ENCODE measurements at regions not wholly inside any gene's neighbourhood (a gene's known extent, or its start where the extent isn't known, plus 50 kb on each side); places are given as distances from the start of the nearest gene placed in this dataset.

DNA sequence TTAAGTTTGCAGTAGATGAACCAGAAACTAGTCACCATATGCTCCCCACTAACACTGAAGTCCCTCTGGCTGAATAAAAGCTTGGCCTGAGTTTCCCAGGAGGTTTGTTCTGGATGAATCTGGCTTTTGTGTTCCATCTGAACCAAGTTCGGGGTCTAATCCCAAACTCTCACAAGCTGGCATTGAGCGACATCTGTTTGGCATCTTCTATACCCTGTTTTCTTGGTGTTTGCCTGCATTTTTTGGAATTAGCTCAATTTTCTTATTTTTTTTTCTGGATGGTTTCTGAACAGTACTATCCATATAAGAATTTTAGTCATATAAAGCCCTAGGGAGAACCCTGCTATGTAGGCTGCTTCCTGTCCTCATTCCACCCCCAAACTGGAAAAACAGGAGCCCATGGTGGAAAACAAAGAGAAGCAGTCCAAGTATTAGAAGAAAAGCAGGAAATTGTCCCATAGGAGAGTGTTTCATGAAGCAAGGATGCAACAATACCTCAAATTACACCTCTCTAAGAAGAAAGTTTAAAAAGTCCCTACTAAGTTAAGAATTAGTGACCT, 737.1 kb downstream of the DHX35 start:
- TF ChIP-seq EZH2phosphoT487 (IDR thresholded peaks at IDR 0.05; ENCODE audit: borderline replicate concordance, low read length), result no peak
- TF ChIP-seq, protein P1, sequence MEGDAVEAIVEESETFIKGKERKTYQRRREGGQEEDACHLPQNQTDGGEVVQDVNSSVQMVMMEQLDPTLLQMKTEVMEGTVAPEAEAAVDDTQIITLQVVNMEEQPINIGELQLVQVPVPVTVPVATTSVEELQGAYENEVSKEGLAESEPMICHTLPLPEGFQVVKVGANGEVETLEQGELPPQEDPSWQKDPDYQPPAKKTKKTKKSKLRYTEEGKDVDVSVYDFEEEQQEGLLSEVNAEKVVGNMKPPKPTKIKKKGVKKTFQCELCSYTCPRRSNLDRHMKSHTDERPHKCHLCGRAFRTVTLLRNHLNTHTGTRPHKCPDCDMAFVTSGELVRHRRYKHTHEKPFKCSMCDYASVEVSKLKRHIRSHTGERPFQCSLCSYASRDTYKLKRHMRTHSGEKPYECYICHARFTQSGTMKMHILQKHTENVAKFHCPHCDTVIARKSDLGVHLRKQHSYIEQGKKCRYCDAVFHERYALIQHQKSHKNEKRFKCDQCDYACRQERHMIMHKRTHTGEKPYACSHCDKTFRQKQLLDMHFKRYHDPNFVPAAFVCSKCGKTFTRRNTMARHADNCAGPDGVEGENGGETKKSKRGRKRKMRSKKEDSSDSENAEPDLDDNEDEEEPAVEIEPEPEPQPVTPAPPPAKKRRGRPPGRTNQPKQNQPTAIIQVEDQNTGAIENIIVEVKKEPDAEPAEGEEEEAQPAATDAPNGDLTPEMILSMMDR (IDR thresholded peaks at IDR 0.05; ENCODE audit: low read depth, low read length, poor library complexity, severe bottlenecking), result no peak
- Histone ChIP-seq H3K9me3 (ENCODE audit: control insufficient read depth, insufficient read depth, low read length) (no peaks in the 10 kb centered on the region), H4K20me1 (ENCODE audit: control insufficient read depth, insufficient read depth, low read depth, low read length) (no peaks in the 10 kb centered on the region), H3K27me3 (ENCODE audit: control insufficient read depth, low read length) (no peaks in the 10 kb centered on the region), H3K27ac (ENCODE audit: low read depth, low read length) (no peak overlapping the region), H3K4me1 (ENCODE audit: control insufficient read depth, low read length) (no peaks in the 10 kb centered on the region), H3K4me3 (ENCODE audit: low read length) (no peak overlapping the region), H3K9me2 (replicated peaks; ENCODE audit: control insufficient read depth, low read length) (no peaks in the 10 kb centered on the region), H3K79me2 (ENCODE audit: control insufficient read depth, low read length) (no peaks in the 10 kb centered on the region), H3K36me3 (ENCODE audit: control insufficient read depth, low read length) (no peaks in the 10 kb centered on the region), H3K4me2 (ENCODE audit: low read length) (no peak overlapping the region), H3F3A (ENCODE audit: control insufficient read depth, insufficient read depth) (no peaks in the 10 kb centered on the region)

DNA sequence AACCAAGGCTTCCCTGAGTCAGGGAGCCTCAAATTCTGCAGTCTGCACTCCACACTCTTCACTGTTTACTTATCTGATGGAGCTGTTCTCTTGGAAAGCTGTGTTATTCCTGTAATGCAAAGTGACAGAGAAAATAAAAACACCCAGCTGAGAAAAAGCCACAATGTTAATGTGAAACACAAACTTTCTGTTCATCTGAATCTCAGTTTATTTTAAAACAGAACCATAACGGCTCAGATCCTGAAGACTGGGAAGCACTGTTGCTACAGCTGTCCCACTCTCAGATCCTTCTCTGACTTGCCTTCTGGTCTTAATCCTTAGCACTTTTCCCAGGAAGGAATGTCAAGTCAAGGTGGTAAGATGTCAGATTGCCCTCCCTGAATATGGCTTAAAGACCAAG, 736.6 kb downstream of the DHX35 start:
- H3K4me2 ChIP-seq (ENCODE audit: low read length), result no peak overlapping the region
- no peak overlapping the region for H3K27ac ChIP-seq (ENCODE audit: low read depth, low read length)
- no peaks in the 10 kb centered on the region for H3K9me2 ChIP-seq (replicated peaks; ENCODE audit: control insufficient read depth, low read length)
- H3K4me1 ChIP-seq (ENCODE audit: control insufficient read depth, low read length), result no peaks in the 10 kb centered on the region
- H3K4me3 ChIP-seq (ENCODE audit: low read length), result no peak overlapping the region
- H3K79me2 ChIP-seq (ENCODE audit: control insufficient read depth, low read length), result no peaks in the 10 kb centered on the region
- no peaks in the 10 kb centered on the region for H3K36me3 ChIP-seq (ENCODE audit: control insufficient read depth, low read length)
- H3K9me3 ChIP-seq (ENCODE audit: control insufficient read depth, insufficient read depth, low read length), result no peaks in the 10 kb centered on the region
- H3F3A ChIP-seq (ENCODE audit: control insufficient read depth, insufficient read depth), result no peaks in the 10 kb centered on the region
- no peaks in the 10 kb centered on the region for H4K20me1 ChIP-seq (ENCODE audit: control insufficient read depth, insufficient read depth, low read depth, low read length)
- no peaks in the 10 kb centered on the region for H3K27me3 ChIP-seq (ENCODE audit: control insufficient read depth, low read length)
- no peak for TF ChIP-seq EZH2phosphoT487 (IDR thresholded peaks at IDR 0.05; ENCODE audit: borderline replicate concordance, low read length)
- TF ChIP-seq, protein P1 (IDR thresholded peaks at IDR 0.05; ENCODE audit: low read depth, low read length, poor library complexity, severe bottlenecking), result no peak

DNA sequence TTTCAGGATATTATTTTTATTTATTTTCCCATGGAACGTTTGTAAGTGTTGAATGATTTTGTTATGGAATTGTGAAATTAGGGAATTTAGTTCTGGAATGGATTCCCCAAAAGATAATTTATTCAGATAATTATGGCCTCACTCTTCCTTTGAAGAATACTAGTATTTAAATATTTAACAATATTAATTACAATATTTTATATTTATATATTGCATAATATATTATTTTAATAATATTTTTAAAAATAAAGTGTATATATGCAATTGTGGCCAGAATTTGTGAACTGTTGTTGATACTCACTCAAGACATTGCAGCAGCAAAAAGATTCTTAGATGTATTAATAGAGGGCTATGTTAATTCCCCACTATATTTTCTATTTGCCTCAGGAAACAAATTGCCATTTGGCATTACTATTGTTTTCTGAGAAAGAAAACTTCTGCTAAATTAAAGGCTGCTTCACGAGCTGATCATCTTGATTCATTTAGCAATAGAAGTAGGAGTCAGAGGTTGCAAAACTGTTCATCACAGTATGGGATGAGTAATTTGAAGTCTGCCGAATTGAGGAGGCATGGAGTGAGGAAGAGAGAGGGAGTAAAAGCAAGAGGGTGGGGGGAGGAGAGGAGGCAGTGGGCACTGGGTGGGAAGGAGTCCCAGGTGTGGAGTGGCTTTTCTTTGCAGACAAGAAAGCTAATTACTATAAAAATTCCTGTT, 729.2 kb downstream of the DHX35 start:
- H3F3A ChIP-seq (ENCODE audit: control insufficient read depth, insufficient read depth), result no peaks in the 10 kb centered on the region
- H3K9me3 ChIP-seq (ENCODE audit: control insufficient read depth, insufficient read depth, low read length), result no peaks in the 10 kb centered on the region
- no peak overlapping the region for H3K4me2 ChIP-seq (ENCODE audit: low read length)
- no peaks in the 10 kb centered on the region for H3K4me1 ChIP-seq (ENCODE audit: control insufficient read depth, low read length)
- H3K36me3 ChIP-seq (ENCODE audit: control insufficient read depth, low read length), result no peaks in the 10 kb centered on the region
- H3K9me2 ChIP-seq (replicated peaks; ENCODE audit: control insufficient read depth, low read length), result no peaks in the 10 kb centered on the region
- H3K27me3 ChIP-seq (ENCODE audit: control insufficient read depth, low read length), result no peaks in the 10 kb centered on the region
- no peak for TF ChIP-seq EZH2phosphoT487 (IDR thresholded peaks at IDR 0.05; ENCODE audit: borderline replicate concordance, low read length)
- TF ChIP-seq, protein P1 (IDR thresholded peaks at IDR 0.05; ENCODE audit: low read depth, low read length, poor library complexity, severe bottlenecking), result no peak
- no peaks in the 10 kb centered on the region for H3K79me2 ChIP-seq (ENCODE audit: control insufficient read depth, low read length)
- H3K27ac ChIP-seq (ENCODE audit: low read depth, low read length), result no peak overlapping the region
- H4K20me1 ChIP-seq (ENCODE audit: control insufficient read depth, insufficient read depth, low read depth, low read length), result no peaks in the 10 kb centered on the region
- H3K4me3 ChIP-seq (ENCODE audit: low read length), result no peak overlapping the region

Data from DOHH2 (cell line).